C1 segment of cervical spinal cord (tissue), 14 donors: ENCODE measurements at regions not wholly inside any gene's neighbourhood (a gene's known extent, or its start where the extent isn't known, plus 50 kb on each side); places are given as distances from the start of the nearest gene placed in this dataset.
"Not testable (repeated sequence)": the region's sequence is repeated elsewhere in the genome, so short reads cannot be mapped to it uniquely, and the experiment has no call there.

Experiments used
- DNase-seq, 14 donors: peaks; one replicate each; lab custom pipeline; 2025; lab: John Stamatoyannopoulos, UW

DNA sequence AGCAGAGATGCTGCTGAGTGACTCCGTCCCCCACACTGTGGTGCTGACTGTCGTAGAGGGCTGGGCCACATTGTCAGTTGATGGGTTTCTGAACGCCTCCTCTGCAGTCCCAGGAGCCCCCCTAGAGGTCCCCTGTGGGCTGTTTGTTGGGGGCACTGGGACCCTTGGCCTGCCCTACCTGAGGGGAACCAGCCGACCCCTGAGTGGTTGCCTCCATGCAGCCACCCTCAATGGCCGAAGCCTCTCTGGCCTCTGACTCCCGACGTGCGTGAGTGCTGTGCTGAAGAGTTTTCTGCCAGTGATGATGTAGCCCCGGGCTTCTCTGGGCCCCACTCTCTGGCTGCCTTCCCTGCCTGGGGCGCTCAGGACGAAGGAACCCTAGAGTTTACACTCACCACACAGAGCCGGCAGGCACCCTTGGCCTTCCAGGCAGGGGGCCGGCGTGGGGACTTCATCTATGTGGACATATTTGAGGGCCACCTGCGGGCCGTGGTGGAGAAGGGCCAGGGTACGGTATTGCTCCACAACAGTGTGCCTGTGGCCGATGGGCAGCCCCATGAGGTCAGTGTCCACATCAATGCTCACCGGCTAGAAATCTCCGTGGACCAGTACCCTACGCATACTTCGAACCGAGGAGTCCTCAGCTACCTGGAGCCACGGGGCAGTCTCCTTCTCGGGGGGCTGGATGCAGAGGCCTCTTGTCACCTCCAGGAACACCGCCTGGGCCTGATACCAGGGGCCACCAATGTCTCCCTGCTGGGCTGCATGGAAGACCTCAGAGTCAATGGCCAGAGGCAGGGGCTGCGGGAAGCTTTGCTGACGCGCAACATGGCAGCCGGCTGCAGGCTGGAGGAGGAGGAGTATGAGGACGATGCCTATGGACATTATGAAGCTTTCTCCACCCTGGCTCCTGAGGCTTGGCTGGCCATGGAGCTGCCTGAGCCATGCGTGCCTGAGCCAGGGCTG is 181.1 kb downstream of the TBC1D2B start:
- not testable (repeated sequence) for DNase-seq

- DNase-seq: no peak
Observed at GRCh38 chr15:77895742-77896141, 181.8 kb downstream of the TBC1D2B start.

- DNase-seq: not testable (repeated sequence)
Observed at GRCh38 chr15:77895145-77895544, 182.4 kb downstream of the TBC1D2B start.

- DNase-seq: not testable (repeated sequence)
Observed at GRCh38 chr15:77893671-77894640, 183.6 kb downstream of the TBC1D2B start.

GRCh38 chr15:77893246-77893645 is 184.3 kb downstream of the TBC1D2B start:
- DNase-seq: not testable (repeated sequence)

- DNase-seq: no peak
Observed at GRCh38 chr15:77892335-77892734, 185.2 kb downstream of the TBC1D2B start.

DNA sequence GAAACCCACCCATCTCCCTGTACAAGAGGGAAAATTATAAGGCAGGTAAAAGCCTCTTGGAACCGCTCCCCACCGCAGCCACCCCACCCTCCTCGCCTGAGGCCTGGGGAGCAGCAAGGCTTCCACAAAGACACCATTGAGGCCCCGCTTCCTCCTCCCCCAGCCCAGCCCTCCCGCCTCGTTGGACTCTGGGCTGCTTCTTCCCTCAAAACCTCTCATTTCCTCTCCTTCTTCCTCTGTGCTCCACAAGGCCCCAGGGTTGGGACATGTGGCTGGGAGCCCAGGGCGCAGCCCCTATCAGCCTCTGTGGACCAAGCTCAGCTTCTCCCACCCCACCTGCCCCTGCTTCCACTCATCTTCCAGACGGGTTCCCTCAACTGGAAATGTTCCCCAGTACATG is 185.6 kb downstream of the TBC1D2B start:
- DNase-seq: not testable (repeated sequence)

DNA sequence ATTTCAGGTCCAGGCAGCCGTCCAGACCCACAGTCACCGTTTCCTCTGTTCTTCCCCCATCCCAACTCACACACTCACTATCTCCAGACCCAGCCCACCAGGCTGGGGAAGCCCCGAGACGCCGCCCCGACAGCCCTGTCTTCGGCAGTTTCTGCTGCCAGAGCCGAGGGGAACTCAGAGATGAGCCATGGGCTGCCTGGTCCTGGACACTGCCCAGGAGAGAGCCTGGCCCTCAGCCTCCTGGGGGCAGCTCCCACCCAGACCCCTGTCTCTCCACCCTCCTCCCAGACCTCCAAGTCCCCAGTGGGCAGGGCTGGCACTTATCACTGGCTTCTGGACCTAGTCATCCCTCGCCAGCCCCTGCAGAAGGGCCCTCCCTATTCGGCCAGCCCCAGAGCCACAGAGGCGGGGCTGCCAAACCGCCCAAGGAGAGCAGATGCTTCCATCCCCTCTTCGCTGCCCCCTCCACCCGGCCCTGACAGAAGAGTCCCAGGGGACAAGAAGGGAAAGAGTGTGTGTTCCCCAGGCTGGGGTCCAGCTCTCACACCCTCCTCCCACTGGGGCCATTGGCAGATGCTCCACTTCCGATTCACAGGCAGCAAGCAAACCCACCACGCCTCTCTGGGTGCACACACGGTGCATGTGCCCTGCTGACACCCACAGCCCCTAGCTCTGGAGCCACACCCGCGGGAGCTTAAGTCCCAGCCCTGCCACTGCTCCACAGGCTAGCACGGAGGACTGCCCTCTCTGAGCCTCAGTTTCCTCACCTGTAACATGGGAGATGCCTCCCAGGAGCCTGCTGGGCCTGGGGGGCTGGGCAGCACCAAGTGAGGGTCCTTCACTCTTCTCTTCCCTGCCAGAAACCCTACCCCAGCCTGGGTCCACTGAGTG is 186.4 kb downstream of the TBC1D2B start:
- not testable (repeated sequence) for DNase-seq

DNA sequence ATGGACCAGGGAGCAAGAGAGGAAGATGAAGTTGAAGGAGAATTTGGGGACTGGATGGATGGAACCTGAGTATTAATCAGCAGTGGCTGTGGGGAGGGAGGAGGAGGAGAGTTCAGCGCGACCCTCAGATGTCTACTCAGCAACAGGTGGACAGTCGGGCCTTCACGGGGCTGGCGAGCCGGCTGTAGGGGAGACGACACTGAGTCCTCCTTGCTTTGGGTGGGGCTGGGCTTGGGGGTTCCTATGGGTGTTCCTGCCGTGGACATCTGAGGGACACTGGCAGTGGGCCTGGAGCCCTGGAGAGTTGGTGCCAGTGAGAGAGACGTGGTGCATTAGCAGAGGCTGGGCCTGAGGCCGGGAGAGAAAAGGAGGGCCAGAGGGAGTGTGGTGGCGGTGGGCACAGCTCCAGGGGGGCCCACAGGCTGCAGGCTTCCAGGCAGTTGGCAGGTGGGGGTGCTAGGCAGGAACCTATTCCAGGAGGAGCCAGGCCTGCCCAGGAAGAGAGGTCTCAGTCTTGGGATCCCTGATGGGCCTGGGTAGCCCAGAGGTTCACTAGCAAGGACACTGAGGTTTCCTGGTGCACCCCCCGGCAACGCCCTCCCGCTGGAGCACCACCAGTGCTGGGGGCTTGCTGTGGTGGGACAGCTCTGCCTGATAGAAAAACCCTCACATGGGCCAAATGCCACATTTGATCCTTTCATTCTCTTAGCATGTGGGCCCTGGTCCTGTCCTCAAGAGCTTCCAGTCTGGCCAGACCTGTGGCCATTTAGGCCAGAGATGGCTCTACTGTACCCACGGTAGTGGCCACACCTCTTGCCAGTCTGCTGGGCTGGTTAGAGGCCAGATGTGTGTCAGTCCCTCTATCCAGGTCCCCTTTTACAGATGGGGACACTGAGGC is 187.4 kb downstream of the TBC1D2B start:
- not testable (repeated sequence) for DNase-seq

DNA sequence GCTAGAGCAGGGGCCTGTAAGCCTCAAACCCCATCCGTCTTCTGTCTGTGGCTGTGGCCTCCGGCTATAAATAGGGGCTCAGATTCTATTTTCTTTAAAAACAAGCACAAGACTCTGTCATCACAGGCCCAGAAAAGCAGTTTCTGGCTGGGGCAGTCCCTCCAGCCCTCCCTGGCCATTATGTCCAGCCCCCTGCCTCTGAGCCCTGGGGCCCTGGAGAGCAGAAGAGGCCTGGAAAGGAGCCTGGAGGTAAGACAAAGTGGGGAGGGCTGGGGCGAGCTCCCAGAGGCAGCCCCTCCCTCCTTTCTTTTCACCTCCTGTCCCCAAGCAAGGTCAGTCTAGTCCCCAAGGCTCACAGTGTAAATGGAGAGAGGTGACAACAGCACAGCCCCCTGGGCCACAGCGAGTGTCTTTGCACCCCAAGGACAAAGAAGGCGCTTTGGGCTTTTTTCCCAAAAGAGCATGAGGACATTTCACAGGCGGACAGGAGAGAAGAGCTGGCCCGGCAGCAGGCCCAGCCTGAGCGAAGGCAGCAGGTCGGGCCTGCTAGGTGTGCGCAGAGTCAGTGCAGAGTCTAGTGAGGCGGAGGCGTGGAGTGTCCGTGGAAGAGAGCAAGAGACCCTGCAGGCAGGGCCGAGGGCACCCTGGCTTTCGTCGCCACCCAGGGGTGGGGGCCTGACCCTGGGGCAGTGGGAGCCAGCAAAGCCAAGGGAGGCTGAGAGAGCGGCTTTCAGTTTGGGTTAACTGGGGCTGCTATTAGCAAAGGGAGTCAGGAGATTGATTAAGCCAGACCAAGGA is 188.3 kb downstream of the TBC1D2B start:
- no peak for DNase-seq

- not testable (repeated sequence) for DNase-seq
Observed at GRCh38 chr15:77887563-77888429, 189.7 kb downstream of the TBC1D2B start.

GRCh38 chr15:77886805-77887448 is 190.6 kb downstream of the TBC1D2B start:
- DNase-seq: no peak

GRCh38 chr15:77885877-77886500 is 191.5 kb downstream of the TBC1D2B start:
- not testable (repeated sequence) for DNase-seq

DNA sequence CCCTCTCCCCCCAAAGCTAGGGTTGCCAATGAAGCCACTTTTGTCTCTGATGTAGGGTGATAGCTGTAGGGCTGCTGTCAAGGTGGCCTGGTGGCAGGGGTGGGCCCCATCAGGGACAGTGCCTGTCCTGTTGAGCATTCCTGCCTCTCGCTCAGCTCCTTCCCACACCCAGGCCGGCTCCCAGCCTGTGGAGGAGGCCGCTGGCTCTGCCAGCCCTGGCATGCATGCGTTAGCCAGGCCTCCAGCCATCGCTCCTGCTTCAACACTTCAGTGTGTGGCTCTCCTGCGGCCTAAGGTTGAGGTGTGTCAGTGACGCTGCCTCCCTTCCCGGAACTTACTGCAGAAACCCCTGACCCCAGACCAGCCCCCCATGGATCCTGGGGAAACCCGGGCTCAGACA is 194.5 kb downstream of the TBC1D2B start:
- DNase-seq: not testable (repeated sequence)

GRCh38 chr15:77881950-77882349 is 195.6 kb downstream of the TBC1D2B start:
- no peak for DNase-seq

DNA sequence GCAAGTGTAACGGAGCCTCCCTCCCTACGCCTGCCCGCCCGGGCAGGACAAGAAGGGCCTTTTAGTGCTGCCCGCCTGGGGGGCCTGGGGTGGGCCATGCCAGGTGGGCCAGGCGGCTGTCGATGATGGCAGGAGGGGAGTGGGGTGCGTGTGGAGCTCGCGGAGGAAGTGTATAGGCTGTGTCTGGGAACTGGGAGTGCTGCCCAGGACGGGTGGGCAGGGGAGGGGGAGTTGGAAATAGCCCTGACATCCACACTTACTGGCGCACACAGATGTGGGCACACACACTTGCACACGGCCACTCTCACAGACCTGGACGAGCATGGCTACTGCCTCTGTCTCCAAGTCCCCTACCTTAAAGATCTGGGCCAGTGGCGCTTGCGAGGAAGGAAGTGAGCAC is 196.0 kb downstream of the TBC1D2B start:
- DNase-seq: not testable (repeated sequence)

DNA sequence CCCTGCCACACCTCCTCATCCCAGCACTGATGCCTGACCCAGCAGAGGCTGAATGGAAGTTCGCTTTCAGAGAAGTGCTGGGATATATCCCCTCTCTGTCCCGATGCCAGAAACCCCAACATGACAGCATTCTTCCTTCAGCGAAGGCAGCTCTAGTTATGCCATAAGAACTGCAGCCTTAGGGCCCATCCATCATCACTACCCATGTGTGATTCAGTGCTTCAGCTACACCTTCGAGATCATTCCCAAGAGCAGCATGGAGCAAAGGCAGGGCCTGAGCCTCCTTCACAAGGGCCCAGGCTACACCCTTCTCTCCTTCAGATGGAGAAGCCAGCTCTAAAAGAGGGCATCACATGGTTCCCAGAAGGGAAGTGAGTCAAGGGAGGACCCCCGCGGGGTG is 198.0 kb downstream of the TBC1D2B start:
- not testable (repeated sequence) for DNase-seq
